ENCODE measurements at regions not wholly inside any gene's neighbourhood (a gene's known extent, or its start where the extent isn't known, plus 50 kb on each side); places are given as distances from the start of the nearest gene placed in this dataset.

- Histone ChIP-seq H3K9me3 (ENCODE audit: control insufficient read depth, insufficient read depth, low read length) (peaks cover 9% of the 10 kb centered on the region), H3K27me3 (ENCODE audit: control insufficient read depth, insufficient read depth, low read length) (no peaks in the 10 kb centered on the region), H3K27ac (ENCODE audit: low read depth, low read length) (no peak overlapping the region), H3K4me3 (ENCODE audit: low read depth, low read length) (no peak overlapping the region), H3K4me1 (ENCODE audit: control insufficient read depth, insufficient read depth, low read length) (no peaks in the 10 kb centered on the region), H3K36me3 (ENCODE audit: control insufficient read depth, insufficient read depth, low read length) (no peaks in the 10 kb centered on the region), H3K9ac (ENCODE audit: low read depth, low read length) (no peak overlapping the region)
Measured at GRCh38 chr21:35426469-35426868, 377.4 kb upstream of the RUNX1 start.

GRCh38 chr21:35424122-35424521 is 375.0 kb upstream of the RUNX1 start:
- Histone ChIP-seq H3K27me3 (ENCODE audit: control insufficient read depth, insufficient read depth, low read length) (no peaks in the 10 kb centered on the region), H3K9ac (ENCODE audit: low read depth, low read length) (no peak overlapping the region), H3K27ac (ENCODE audit: low read depth, low read length) (no peak overlapping the region), H3K4me3 (ENCODE audit: low read depth, low read length) (no peak overlapping the region), H3K9me3 (ENCODE audit: control insufficient read depth, insufficient read depth, low read length) (peaks cover 10% of the 10 kb centered on the region), H3K36me3 (ENCODE audit: control insufficient read depth, insufficient read depth, low read length) (no peaks in the 10 kb centered on the region), H3K4me1 (ENCODE audit: control insufficient read depth, insufficient read depth, low read length) (no peaks in the 10 kb centered on the region)

GRCh38 chr21:35423709-35424108 is 374.6 kb upstream of the RUNX1 start:
- no peak overlapping the region for H3K4me3 ChIP-seq (ENCODE audit: low read depth, low read length)
- H3K36me3 ChIP-seq (ENCODE audit: control insufficient read depth, insufficient read depth, low read length), result no peaks in the 10 kb centered on the region
- peaks cover 10% of the 10 kb centered on the region for H3K9me3 ChIP-seq (ENCODE audit: control insufficient read depth, insufficient read depth, low read length)
- no peaks in the 10 kb centered on the region for H3K4me1 ChIP-seq (ENCODE audit: control insufficient read depth, insufficient read depth, low read length)
- no peak overlapping the region for H3K27ac ChIP-seq (ENCODE audit: low read depth, low read length)
- no peaks in the 10 kb centered on the region for H3K27me3 ChIP-seq (ENCODE audit: control insufficient read depth, insufficient read depth, low read length)
- no peak overlapping the region for H3K9ac ChIP-seq (ENCODE audit: low read depth, low read length)

GRCh38 chr21:35422011-35422410 is 372.9 kb upstream of the RUNX1 start:
- peaks cover 10% of the 10 kb centered on the region for H3K9me3 ChIP-seq (ENCODE audit: control insufficient read depth, insufficient read depth, low read length)
- no peak overlapping the region for H3K4me3 ChIP-seq (ENCODE audit: low read depth, low read length)
- no peaks in the 10 kb centered on the region for H3K4me1 ChIP-seq (ENCODE audit: control insufficient read depth, insufficient read depth, low read length)
- H3K9ac ChIP-seq (ENCODE audit: low read depth, low read length), result no peak overlapping the region
- H3K27me3 ChIP-seq (ENCODE audit: control insufficient read depth, insufficient read depth, low read length), result no peaks in the 10 kb centered on the region
- H3K27ac ChIP-seq (ENCODE audit: low read depth, low read length), result no peak overlapping the region
- no peaks in the 10 kb centered on the region for H3K36me3 ChIP-seq (ENCODE audit: control insufficient read depth, insufficient read depth, low read length)

GRCh38 chr21:35421221-35421620 is 372.1 kb upstream of the RUNX1 start:
- H3K27ac ChIP-seq (ENCODE audit: low read depth, low read length), result no peak overlapping the region
- no peak overlapping the region for H3K9ac ChIP-seq (ENCODE audit: low read depth, low read length)
- H3K9me3 ChIP-seq (ENCODE audit: control insufficient read depth, insufficient read depth, low read length), result peaks cover 10% of the 10 kb centered on the region
- H3K36me3 ChIP-seq (ENCODE audit: control insufficient read depth, insufficient read depth, low read length), result no peaks in the 10 kb centered on the region
- H3K4me1 ChIP-seq (ENCODE audit: control insufficient read depth, insufficient read depth, low read length), result no peaks in the 10 kb centered on the region
- no peak overlapping the region for H3K4me3 ChIP-seq (ENCODE audit: low read depth, low read length)
- no peaks in the 10 kb centered on the region for H3K27me3 ChIP-seq (ENCODE audit: control insufficient read depth, insufficient read depth, low read length)

GRCh38 chr21:35420656-35421055 is 371.6 kb upstream of the RUNX1 start:
- Histone ChIP-seq H3K36me3 (ENCODE audit: control insufficient read depth, insufficient read depth, low read length) (no peaks in the 10 kb centered on the region), H3K27me3 (ENCODE audit: control insufficient read depth, insufficient read depth, low read length) (no peaks in the 10 kb centered on the region), H3K9me3 (ENCODE audit: control insufficient read depth, insufficient read depth, low read length) (peaks cover 10% of the 10 kb centered on the region), H3K9ac (ENCODE audit: low read depth, low read length) (no peak overlapping the region), H3K27ac (ENCODE audit: low read depth, low read length) (no peak overlapping the region), H3K4me3 (ENCODE audit: low read depth, low read length) (no peak overlapping the region), H3K4me1 (ENCODE audit: control insufficient read depth, insufficient read depth, low read length) (no peaks in the 10 kb centered on the region)

- no peak overlapping the region for H3K9ac ChIP-seq (ENCODE audit: low read depth, low read length)
- no peaks in the 10 kb centered on the region for H3K36me3 ChIP-seq (ENCODE audit: control insufficient read depth, insufficient read depth, low read length)
- peaks cover 13% of the 10 kb centered on the region for H3K4me1 ChIP-seq (ENCODE audit: control insufficient read depth, insufficient read depth, low read length)
- H3K9me3 ChIP-seq (ENCODE audit: control insufficient read depth, insufficient read depth, low read length), result peaks cover 10% of the 10 kb centered on the region
- no peaks in the 10 kb centered on the region for H3K27me3 ChIP-seq (ENCODE audit: control insufficient read depth, insufficient read depth, low read length)
- H3K27ac ChIP-seq (ENCODE audit: low read depth, low read length), result no peak overlapping the region
- H3K4me3 ChIP-seq (ENCODE audit: low read depth, low read length), result no peak overlapping the region
Measured at GRCh38 chr21:35417762-35418161, 368.7 kb upstream of the RUNX1 start.

GRCh38 chr21:35416866-35417489 is 367.9 kb upstream of the RUNX1 start:
- H3K9me3 ChIP-seq (ENCODE audit: control insufficient read depth, insufficient read depth, low read length), result peaks cover 5% of the 10 kb centered on the region
- H3K9ac ChIP-seq (ENCODE audit: low read depth, low read length), result no peak overlapping the region
- peaks cover 13% of the 10 kb centered on the region for H3K4me1 ChIP-seq (ENCODE audit: control insufficient read depth, insufficient read depth, low read length)
- no peak overlapping the region for H3K4me3 ChIP-seq (ENCODE audit: low read depth, low read length)
- no peaks in the 10 kb centered on the region for H3K36me3 ChIP-seq (ENCODE audit: control insufficient read depth, insufficient read depth, low read length)
- H3K27me3 ChIP-seq (ENCODE audit: control insufficient read depth, insufficient read depth, low read length), result no peaks in the 10 kb centered on the region
- H3K27ac ChIP-seq (ENCODE audit: low read depth, low read length), result no peak overlapping the region

- Histone ChIP-seq H3K27me3 (ENCODE audit: control insufficient read depth, insufficient read depth, low read length) (no peaks in the 10 kb centered on the region), H3K36me3 (ENCODE audit: control insufficient read depth, insufficient read depth, low read length) (no peaks in the 10 kb centered on the region), H3K9me3 (ENCODE audit: control insufficient read depth, insufficient read depth, low read length) (no peaks in the 10 kb centered on the region), H3K9ac (ENCODE audit: low read depth, low read length) (no peak overlapping the region), H3K4me3 (ENCODE audit: low read depth, low read length) (no peak overlapping the region), H3K4me1 (ENCODE audit: control insufficient read depth, insufficient read depth, low read length) (peaks cover 13% of the 10 kb centered on the region), H3K27ac (ENCODE audit: low read depth, low read length) (peak overlapping the region; percentile 69)
Measured at GRCh38 chr21:35414507-35415139, 365.5 kb upstream of the RUNX1 start.

GRCh38 chr21:35414056-35414455 is 365.0 kb upstream of the RUNX1 start:
- Histone ChIP-seq H3K27me3 (ENCODE audit: control insufficient read depth, insufficient read depth, low read length) (no peaks in the 10 kb centered on the region), H3K9me3 (ENCODE audit: control insufficient read depth, insufficient read depth, low read length) (no peaks in the 10 kb centered on the region), H3K27ac (ENCODE audit: low read depth, low read length) (peak overlapping the region; percentile 68), H3K4me3 (ENCODE audit: low read depth, low read length) (no peak overlapping the region), H3K9ac (ENCODE audit: low read depth, low read length) (no peak overlapping the region), H3K36me3 (ENCODE audit: control insufficient read depth, insufficient read depth, low read length) (no peaks in the 10 kb centered on the region), H3K4me1 (ENCODE audit: control insufficient read depth, insufficient read depth, low read length) (peaks cover 13% of the 10 kb centered on the region)

GRCh38 chr21:35412231-35412630 is 363.1 kb upstream of the RUNX1 start:
- Histone ChIP-seq H3K4me3 (ENCODE audit: low read depth, low read length) (no peak overlapping the region), H3K9me3 (ENCODE audit: control insufficient read depth, insufficient read depth, low read length) (no peaks in the 10 kb centered on the region), H3K27ac (ENCODE audit: low read depth, low read length) (no peak overlapping the region), H3K36me3 (ENCODE audit: control insufficient read depth, insufficient read depth, low read length) (no peaks in the 10 kb centered on the region), H3K4me1 (ENCODE audit: control insufficient read depth, insufficient read depth, low read length) (peaks cover 13% of the 10 kb centered on the region), H3K27me3 (ENCODE audit: control insufficient read depth, insufficient read depth, low read length) (no peaks in the 10 kb centered on the region), H3K9ac (ENCODE audit: low read depth, low read length) (no peak overlapping the region)

All from HUES48 (cell line).